ENCODE measurements at regions not wholly inside any gene's neighbourhood (a gene's known extent, or its start where the extent isn't known, plus 50 kb on each side); places are given as distances from the start of the nearest gene placed in this dataset.

DNA sequence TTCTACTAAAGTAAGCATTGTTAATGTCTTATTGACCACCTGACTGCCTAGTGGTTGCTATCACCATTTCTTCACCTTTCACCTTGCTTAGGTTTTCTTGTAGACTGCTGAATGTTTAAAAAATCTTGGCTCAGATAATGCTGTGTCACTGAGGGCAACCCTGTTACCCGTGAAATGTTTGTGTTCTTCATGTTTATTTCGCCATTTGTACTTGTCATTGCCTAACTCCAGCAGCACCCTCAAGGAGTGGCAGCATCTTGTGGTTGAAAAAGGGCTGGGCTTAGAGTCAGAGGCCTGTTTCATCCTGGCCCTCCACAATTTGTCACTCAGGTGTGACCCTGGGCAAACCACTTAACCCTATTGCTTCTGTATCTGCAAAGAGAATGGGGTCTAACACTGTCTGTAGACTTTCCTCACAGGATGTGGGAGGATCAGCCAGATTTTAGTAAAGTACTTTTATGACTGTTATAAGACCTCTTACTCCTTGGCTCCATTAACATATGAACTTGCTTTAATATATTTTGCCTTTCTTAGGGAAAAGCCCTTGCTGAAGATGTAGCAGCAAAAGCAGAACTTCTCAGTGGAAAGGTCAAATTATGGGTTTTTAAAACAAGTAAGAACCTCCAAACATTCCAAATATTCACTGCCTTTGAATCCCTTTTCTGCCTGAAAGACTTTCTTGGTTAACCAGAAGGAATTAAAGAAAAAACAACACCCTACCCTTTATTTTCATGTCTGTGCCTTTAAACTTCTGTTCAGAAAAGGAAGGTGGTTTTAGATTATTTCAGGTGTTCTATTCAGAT lies 154.5 kb upstream of the C11orf87 start:
- DNase-seq (ENCODE audit: low read depth): peak; percentile 83

DNA sequence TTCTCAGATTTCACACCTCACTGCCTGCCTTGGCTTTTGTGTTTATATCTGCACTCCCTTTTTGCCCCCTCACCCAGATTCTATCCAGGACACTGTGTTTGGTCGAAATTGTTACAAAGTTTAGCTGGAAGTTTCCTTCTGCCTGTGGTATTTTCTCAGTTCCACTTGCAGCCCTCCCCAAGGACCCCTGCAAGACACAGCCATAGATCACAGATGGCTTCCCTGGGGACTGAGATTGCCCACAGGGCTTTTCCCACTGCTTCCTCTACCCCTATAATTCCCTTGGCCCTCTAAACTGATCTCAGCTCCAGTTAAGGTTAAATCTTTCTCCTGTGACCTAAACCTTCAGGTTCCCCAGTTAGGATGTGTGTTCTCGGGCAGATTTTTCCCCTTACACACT lies 146.1 kb upstream of the C11orf87 start:
- no peak for DNase-seq (ENCODE audit: low read depth)

DNA sequence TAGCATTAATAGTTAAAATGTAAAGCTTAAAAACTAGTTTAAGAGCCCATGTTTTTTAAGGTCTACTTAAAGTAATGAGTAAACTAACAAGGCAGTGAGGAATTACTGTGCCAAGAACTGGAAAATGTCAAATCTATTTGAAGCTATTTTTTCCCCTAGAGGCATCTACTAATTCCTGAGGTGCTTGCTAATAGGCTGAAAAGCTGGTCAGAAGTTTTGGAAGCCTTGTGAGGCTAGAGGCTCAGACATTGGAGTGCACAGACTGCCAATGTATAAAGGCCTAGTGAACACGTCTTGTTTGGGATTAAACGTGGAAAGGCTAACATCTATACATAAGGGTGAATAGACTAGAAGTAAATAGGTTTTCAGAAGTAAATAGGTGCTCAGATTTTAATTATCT lies 136.5 kb upstream of the C11orf87 start:
- no peak for DNase-seq (ENCODE audit: low read depth)

DNA sequence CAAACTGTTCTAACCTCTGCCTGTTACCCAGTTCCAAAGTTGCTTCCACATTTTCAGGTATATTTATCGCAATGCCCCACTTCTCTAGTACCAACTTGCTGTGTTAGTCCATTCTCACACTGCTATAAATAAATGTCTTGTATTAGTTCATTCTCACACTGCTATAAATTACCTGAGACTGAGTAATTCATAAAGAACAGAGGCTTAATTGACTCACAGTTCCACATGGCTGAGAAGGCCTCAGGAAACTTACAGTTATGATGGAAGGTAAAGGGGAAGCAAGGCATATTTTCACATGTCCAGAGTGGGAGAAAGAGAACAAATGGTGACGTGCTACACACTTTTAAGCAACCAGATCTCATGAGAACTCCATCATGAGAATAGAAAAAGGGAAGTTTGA lies 130.4 kb upstream of the C11orf87 start:
- no peak for DNase-seq (ENCODE audit: low read depth)

DNA sequence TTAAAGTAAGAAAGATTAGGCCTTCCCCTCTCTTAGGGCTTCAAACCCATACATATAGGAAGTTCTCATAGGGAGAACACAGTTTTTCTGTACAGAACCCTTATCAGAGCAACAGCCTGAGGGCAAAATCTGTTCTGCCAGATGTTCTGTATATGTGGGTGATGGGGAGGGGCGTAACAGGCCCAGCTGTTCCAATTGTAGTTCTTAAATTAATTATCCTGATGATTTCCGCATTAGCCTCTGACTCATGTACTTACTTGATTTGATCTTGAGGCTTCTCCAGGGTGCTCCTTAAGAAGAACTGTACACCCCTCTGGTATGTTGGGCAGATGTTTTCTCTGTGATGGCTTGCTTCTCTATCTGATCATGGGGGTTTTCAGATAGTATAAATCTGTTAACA lies 123.1 kb upstream of the C11orf87 start:
- no peak for DNase-seq (ENCODE audit: low read depth)

DNA sequence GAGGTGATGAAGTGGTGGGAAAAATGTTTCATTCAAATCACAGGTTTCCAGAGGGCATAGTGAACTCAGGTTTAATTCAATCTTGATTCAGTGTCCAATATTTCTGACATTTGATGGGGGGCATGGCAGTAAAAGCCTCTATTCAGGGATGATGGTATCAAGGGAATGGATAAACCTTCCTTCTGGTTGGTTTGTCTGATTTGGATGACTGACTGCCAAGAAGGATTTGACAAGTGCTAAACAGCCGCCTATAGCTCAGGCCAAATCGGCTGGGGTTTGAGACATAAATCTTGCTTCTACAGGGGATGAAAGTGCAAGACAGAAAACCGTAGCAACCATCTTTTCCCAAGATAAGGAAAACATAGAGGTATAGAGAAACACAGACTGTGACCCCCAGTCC lies 121.8 kb upstream of the C11orf87 start:
- no peak for DNase-seq (ENCODE audit: low read depth)

DNA sequence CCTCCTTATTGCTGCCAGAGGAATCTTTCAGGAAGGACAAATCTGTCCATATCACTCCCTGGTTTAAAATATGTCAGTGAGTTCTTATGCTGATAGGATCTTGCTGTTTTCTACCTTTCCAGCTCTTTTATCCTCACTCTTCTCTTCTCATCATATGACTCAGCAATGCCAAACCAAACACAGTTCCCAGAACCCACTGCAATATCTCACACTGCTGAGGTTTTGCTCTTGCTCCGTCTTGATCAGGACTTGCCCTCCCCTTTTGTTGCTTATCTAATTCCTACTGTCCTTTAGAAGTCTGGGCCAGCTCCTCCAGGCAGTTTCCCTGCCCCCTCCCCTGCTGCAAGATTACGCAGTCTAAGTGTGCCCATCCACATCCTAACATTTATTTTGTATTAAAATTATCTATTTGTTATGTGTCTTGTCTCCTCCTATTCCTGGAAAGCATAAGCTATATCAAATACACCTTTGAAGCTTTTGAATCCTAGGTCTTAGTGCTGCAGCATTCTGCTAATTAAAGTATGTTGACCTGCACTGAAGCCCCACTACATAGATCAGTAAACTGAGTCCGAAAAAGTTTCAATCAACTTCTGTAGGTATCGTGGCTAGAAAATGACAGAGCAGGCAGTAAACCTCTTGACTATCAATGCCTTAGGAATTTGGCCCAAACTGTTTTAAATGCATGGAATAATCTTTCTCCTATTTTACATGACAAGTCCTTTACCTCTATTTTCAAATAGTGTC lies 119.2 kb upstream of the C11orf87 start:
- no peak for DNase-seq (ENCODE audit: low read depth)

DNA sequence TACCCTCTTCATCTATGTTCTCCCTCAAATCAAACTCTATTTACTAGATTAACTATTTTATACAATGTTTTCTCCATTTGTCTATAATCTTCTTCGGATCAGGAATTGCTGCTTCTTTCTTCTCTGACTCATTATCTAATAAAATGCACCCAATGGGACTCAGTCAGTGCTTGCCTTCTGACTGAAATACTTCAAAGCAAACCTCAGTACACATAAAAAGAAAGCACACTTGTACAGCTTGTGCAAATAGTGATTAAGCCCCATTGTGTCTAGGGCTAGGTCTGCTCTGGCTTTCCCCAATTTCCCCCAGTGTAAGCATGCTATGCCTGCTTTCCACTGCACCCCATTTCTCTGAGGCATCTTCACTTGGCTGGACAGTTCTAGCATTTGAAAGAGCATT lies 118.6 kb upstream of the C11orf87 start:
- no peak for DNase-seq (ENCODE audit: low read depth)

DNA sequence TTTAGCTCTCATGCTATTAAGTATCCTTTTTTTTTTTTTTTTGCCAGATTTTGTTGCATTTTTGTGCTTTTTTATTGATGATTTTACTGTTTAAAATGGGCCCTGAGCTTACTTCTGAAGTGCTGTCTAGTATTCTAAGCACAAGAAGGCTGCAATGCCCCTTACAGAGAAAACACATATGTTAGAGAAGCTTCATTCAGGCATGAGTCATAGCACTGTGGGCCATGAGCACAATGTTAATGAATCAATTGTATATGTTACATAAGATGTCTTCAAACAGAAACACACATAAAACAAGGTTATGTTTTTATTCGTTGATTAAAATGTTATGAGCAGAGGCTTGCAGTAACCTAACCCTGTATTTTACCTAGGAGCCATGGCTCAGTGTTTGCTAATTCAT lies 117.8 kb upstream of the C11orf87 start:
- no peak for DNase-seq (ENCODE audit: low read depth)

DNA sequence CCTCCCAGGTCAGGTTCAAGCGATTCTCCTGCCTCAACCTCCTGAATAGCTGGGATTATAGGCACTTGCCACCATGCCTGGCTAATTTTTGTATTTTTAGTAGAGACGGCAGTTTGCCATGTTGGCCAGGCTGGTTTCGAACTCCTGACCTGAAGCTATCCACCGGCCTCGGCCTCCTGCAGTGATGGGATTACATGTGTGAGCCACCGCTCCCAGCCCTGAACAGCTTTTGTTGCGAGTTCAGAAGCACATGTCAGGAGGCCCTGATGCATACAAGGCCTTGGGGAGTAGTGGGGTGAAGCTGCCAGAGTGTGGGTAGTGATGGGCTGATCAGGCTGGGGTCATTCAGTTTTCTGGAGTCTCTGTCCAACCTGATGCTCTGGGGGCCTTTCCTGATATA lies 117.0 kb upstream of the C11orf87 start:
- DNase-seq (ENCODE audit: low read depth): no peak

DNA sequence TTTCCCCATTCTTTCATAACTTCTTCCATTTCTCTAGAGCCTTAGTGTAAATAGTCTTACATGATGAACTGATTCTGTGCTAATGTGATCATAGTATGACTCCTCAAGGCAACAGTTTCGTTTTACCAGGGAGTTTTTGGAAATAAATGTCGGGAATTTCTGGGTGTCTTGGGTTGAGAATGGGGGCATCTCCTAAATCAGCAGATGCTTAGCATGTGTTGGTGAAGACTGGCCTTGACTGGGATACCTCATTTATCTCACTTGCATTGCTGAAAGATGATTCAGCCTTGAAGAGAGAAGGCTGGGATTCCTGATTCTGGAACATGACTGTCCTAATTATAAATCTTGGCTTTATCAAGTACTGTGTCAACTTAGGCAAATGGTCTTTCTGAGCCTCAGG lies 115.7 kb upstream of the C11orf87 start:
- DNase-seq (ENCODE audit: low read depth): no peak

DNA sequence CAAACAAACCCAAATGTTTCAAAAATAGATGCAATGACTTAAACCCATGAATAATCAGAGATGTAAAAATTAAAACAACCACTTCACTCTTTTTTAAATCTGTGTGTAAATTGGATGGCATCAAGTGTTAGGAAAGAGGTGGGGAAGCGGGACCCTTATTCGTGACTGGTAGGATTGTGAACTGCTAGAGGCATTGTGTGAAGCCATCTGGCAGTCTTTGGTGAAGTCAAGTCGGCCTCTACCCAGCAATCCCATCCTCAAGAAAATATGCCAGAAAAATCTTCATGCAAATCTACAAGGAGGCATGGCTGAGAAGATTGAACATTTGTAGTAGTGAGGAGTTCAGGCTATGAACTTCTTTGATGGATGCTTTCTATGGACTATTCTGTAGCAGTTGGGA lies 114.6 kb upstream of the C11orf87 start:
- DNase-seq (ENCODE audit: low read depth): no peak

DNA sequence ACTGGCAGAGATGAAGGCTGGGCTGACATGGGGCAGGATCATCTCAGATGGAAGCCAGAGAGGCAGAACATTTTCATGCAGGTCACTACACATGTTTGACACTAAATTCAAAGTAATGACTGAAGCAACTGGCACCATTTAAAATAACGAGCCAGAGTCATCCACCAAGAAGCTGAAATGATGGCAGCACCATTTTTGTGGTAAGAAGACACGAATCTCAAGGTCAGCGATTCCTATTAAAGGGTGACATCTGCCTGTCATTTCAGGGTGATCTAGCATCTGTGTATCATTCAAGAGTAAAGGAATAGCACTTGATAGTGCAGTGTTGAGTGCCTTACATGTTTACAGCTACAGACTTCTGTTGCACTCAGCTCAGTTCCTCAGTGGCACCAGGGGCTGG lies 113.4 kb upstream of the C11orf87 start:
- DNase-seq (ENCODE audit: low read depth): no peak

DNA sequence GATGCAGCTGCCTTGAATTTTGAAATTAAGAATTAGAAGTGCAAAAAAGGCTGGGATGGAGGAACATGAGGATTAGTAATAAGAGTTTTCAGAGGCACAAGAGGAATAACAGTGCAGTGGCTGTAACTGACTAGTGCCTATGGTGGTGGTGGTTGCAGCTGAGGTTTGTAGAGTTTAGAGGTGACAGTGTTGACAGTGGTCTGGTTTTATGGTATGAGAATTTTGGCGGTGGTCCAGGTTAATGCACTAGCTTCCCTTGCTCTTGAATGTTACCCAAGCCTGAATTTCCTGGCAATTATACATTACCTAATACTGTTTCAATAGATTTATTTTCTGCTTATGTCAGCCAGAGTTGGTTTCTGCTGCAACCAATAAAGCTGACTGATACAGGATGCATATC lies 112.8 kb upstream of the C11orf87 start:
- peak; percentile 18 for DNase-seq (ENCODE audit: low read depth)

DNA sequence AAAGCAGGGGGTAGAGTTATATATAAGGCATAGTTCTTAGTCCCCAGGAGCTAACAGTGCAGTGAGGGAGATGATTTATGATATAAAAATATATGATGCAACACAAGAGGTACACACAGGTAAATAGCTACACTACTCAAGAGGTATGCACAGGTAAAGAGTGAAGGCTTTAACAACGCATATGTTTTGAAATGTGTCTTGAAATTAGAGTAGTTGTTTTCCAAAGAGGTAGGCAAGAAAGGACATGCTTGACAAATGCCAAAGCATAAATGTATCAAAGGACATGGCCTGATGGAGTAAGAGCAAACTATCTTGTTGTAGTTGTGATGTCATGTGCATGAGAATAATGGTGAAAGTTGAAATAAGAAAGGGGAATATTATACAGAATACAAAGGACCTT lies 104.3 kb upstream of the C11orf87 start:
- DNase-seq (ENCODE audit: low read depth): no peak

DNA sequence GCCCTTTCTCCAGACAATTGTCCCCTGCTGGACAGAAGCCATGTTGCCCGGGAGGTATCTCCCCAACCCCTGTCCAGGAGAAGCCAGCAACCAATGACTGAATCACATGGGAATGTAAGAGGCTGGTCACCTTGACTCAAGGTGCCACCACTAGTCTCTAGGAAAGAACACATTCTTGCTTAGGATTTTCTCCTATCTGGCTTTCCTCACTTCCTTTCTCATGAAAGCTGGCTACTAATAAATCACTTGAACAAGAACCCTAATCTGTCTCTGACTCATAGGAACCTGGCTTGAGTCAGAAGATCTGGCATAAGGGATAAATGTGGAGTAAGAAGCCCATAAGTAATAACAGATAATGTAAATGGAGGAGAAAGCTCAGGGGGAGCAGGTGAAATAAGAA lies 101.4 kb upstream of the C11orf87 start:
- peak; percentile 37 for DNase-seq (ENCODE audit: low read depth)

DNA sequence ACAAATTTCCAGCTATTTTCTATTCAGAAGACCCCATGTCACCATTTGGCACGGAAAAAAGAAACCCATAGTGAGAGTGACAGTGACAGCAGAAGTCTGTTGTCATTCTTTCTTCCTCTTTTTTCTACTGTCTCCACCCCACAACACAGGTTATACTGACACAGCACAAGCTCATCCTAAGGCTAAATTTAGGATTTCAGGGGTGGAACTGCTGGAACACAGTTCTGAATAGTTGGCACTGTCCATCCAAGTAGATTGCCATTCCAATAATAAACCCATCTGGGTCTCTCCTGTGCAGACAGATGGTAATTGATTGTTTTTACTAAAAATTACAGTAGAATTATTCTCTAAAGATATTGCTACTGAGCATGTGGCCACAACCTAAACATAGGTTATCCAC lies 95.2 kb upstream of the C11orf87 start:
- DNase-seq (ENCODE audit: low read depth): no peak

DNA sequence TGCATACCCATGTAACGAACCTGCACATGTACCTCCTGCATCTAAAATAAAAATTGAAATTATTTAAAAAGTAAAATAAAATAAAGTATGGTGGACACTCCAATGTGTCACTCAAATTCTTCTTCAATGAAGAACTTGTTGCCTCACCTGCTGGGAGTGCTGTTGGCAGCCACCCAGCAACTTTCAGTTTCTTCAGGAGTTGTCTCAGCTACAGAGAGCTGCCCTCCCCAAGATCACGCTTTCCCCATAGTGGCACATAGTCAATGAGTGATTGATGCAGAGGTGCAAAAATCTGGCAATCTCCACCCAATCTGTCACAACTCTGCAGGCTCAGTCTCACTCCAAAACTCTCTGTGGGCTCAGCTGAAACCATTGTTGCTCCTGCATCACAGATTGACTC lies 92.3 kb upstream of the C11orf87 start:
- no peak for DNase-seq (ENCODE audit: low read depth)

DNA sequence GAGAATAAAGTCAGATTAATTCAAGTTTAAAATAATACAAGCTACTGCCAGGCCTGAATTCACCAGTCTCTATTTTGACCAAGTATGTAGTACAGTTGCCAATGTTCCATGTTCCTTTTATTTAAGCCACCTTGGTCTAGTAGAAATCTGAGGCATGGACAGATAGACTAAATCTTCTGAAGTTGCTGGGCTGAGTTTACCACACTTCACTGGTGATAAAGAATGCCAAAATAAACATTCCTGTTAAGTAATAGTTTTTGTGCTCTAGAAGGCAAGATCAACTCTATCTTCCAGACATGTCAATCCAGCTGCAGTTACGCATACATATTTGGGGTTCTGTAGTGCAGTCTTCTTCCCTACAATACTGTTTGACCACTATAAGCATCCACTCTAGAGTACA lies 83.9 kb upstream of the C11orf87 start:
- DNase-seq (ENCODE audit: low read depth): peak; percentile 12

DNA sequence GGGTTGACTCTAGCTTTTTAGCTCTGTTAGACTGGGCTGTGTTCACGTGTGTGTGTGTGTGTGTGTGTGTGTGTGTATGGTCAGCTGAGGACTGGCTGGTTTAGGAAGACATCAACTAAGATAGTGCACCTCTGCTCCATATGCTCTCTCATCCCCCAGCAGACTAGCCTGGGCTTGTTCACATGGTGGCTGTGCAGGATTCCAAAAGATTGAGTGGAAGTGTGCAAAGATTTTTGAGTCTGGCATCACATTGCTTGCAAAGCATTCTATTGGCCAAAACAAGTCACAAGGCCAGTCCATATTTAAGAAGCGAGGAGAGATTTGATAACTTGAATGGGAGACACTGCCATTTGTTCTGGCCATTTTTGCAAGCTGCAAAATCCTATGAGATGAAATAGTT lies 79.7 kb upstream of the C11orf87 start:
- no peak for DNase-seq (ENCODE audit: low read depth)

DNA sequence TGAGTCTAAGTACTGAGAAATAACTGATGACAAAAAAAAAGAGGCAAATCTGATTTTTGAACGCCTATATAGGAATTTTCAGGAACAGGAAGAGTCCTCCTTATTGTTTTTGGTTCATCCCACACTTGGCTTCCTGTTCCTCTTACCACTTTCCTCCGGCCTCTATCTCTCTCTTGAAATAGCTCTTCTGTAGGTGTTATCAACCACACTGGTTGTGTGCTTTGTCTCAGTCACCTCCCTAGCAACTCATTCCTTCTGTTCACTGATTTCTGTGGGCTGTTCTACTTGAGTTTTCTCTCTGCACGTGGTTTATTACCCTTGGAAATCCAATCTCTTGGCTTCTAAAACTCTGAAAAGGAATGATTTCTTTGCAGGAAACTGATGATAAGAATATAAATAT lies 78.7 kb upstream of the C11orf87 start:
- DNase-seq (ENCODE audit: low read depth): no peak

DNA sequence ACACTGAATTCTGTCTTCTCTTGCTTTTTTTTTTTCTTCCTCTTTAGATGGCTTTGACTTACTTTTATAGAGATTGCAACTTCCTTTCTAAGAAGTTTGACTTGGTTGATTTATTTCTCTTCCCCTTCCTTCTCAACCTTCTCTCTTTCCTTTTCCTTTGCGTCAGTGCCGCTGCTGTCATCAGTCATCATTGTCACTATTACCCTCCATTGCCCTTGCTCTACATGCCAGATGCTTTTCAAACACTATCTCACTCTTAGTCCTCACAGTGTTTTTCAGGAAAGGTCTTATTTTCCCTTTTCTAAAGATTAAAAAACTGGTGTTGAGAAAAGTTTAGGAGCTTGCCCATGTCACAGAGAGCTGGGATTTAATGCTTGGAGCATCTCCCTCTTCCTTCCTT lies 74.7 kb upstream of the C11orf87 start:
- no peak for DNase-seq (ENCODE audit: low read depth)

DNA sequence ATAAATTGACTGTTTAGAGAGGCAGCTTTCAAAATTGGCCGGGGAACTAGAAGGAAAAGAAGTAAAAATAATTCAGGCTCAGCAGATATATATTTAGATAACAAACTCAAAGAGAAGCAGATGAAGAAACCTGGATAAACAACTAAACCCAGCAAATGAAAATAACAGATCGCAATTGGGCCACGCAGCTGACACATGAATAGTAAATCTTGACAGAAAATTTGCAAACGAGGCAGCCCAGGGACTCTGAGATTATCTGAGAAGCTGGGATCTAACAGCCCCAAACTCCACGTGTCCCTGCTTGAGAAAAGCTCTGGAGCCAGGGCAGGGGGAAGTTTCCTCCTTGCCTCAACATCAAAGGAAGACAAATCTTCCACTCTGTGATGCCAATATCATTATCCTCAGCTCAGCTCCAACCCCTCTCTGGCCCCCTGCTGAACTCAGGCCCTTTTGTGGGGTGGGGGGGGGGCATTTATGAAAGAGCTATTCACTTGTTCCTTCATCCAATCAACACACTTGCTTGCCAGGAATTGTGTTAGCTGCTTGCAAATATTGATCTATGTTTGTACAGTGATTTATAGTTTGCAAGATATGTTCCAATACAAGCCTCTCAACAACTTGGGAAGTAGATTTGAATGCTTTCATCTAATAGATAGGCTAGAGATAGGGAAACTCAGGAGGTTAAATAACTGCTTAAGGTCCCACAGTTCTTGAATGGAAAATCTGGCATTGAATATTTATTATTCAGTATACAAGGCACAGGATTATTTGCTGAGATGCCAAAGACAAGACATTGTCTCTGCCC lies 72.5 kb upstream of the C11orf87 start:
- DNase-seq (ENCODE audit: low read depth): no peak
